ENCODE measurements at regions not wholly inside any gene's neighbourhood (a gene's known extent, or its start where the extent isn't known, plus 50 kb on each side); places are given as distances from the start of the nearest gene placed in this dataset.
"Not testable (repeated sequence)": the region's sequence is repeated elsewhere in the genome, so short reads cannot be mapped to it uniquely, and the experiment has no call there.

DNA sequence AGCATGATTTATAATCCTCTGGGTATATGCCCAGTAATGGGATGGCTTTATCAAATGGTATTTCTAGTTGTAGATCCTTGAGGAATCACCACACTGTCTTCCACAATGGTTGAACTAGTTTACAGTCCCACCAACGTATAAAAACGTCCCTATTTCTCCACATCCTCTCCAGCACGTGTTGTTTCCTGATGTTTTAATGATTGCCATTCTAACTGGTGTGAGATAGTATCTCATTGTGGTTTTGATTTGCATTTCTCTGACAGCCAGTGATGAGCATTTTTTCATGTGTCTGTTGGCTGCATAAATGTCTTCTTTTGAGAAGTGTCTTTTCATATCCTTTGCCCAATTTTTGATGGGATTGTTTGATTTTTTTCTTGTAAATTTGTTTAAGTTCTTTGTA lies 163.5 kb downstream of the KDM5D start:
- not testable (repeated sequence) for TF ChIP-seq ZNF274 (IDR thresholded peaks at IDR 0.05; ENCODE audit: low read depth, low read length); YY1 (IDR thresholded peaks at IDR 0.05; ENCODE audit: insufficient read depth, insufficient read length)
